SK-N-SH (cell line): ENCODE measurements at regions not wholly inside any gene's neighbourhood (a gene's known extent, or its start where the extent isn't known, plus 50 kb on each side); places are given as distances from the start of the nearest gene placed in this dataset.

Experiments used
- EP300 ChIP-seq, 2 experiments: IDR thresholded peaks; 2 replicates each; pipeline versions ENCODE4 v1.4.0 to v1.6.1; 2012; ENCODE audit warnings: borderline replicate concordance in 1 of 2, low read depth in 1 of 2, low read length in 1 of 2
- EZH2phosphoT487 ChIP-seq: fragments of 200-600 bp; sonication (generic); IDR thresholded peaks from 2 replicates; pipeline ENCODE4 v1.6.1; 2017; ENCODE audit warnings: low read depth, mixed run types, mild to moderate bottlenecking, antibody characterized with exemption, moderate library complexity, borderline replicate concordance
- FOXJ3 ChIP-seq: sonication (generic); formaldehyde crosslinking; IDR thresholded peaks from 2 replicates; pipeline ENCODE4 v1.5.1; 2020; ENCODE audit warnings: mild to moderate bottlenecking, missing genetic modification reagents
- JUND ChIP-seq: IDR thresholded peaks from 2 replicates; pipeline ENCODE4 v1.4.0; 2012
- POLR2AphosphoS5 ChIP-seq: IDR thresholded peaks from 2 replicates; pipeline ENCODE4 v1.6.1; 2012; ENCODE audit warnings: low read depth, low read length
- RAD21 ChIP-seq: IDR thresholded peaks from 2 replicates; pipeline ENCODE4 v1.6.1; 2012; ENCODE audit warnings: mild to moderate bottlenecking, low read length
- RXRA ChIP-seq: IDR thresholded peaks from 2 replicates; pipeline ENCODE4 v1.4.0; 2012; ENCODE audit warnings: low read depth, mild to moderate bottlenecking, borderline replicate concordance
- TAF1 ChIP-seq: IDR thresholded peaks from 2 replicates; pipeline ENCODE4 v1.6.1; 2012; ENCODE audit warnings: low read depth, mild to moderate bottlenecking, low read length, moderate library complexity, borderline replicate concordance
- TF ChIP-seq, protein P1 (sequence below): fragments of 200-600 bp; sonication (generic); IDR thresholded peaks from 2 replicates; pipeline ENCODE4 v1.6.1; 2017; ENCODE audit warnings: antibody characterized with exemption, mild to moderate bottlenecking, moderate library complexity
- TF ChIP-seq, protein P2 (sequence below): fragments of 150-350 bp; IDR thresholded peaks from 2 replicates; pipeline ENCODE4 v1.6.1; 2017; ENCODE audit warnings: antibody characterized with exemption, low read length, low read depth, borderline replicate concordance
- TF ChIP-seq, protein P3 (sequence below): IDR thresholded peaks from 2 replicates; pipeline ENCODE4 v1.4.0; 2012; ENCODE audit warnings: low read depth
- TF ChIP-seq, protein P4 (sequence below): IDR thresholded peaks from 2 replicates; pipeline ENCODE4 v1.6.1; 2012; ENCODE audit warnings: mild to moderate bottlenecking, low read depth, low read length, moderate library complexity
- TF ChIP-seq, protein P5 (sequence below): fragments of 150-350 bp; IDR thresholded peaks from 2 replicates; pipeline ENCODE4 v1.6.1; 2016; ENCODE audit warnings: mild to moderate bottlenecking, low read depth, low read length

DNA sequence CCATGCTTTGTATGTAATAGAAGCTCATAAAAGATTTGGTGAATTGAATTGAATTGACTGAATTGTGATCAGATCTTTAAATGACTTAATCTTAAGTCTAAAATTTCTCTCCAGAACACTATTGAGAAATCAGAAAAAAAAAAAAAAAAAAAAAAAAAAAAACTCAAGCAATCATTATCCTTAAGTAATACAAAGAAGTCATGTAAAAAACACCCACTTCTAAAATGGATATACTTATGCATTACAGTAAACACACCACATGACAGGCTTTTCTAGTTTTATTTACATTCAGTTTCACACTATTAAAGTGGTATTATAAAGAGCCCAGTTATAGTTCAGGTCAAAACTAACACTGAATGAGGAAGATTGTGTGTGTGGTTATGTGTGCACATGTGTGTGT is 84.9 kb upstream of the GLS start:
- TF ChIP-seq, protein P1, sequence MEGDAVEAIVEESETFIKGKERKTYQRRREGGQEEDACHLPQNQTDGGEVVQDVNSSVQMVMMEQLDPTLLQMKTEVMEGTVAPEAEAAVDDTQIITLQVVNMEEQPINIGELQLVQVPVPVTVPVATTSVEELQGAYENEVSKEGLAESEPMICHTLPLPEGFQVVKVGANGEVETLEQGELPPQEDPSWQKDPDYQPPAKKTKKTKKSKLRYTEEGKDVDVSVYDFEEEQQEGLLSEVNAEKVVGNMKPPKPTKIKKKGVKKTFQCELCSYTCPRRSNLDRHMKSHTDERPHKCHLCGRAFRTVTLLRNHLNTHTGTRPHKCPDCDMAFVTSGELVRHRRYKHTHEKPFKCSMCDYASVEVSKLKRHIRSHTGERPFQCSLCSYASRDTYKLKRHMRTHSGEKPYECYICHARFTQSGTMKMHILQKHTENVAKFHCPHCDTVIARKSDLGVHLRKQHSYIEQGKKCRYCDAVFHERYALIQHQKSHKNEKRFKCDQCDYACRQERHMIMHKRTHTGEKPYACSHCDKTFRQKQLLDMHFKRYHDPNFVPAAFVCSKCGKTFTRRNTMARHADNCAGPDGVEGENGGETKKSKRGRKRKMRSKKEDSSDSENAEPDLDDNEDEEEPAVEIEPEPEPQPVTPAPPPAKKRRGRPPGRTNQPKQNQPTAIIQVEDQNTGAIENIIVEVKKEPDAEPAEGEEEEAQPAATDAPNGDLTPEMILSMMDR: no peak
- TF ChIP-seq, protein P2, sequence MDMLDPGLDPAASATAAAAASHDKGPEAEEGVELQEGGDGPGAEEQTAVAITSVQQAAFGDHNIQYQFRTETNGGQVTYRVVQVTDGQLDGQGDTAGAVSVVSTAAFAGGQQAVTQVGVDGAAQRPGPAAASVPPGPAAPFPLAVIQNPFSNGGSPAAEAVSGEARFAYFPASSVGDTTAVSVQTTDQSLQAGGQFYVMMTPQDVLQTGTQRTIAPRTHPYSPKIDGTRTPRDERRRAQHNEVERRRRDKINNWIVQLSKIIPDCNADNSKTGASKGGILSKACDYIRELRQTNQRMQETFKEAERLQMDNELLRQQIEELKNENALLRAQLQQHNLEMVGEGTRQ: no peak
- TF ChIP-seq RAD21 (no peak), EZH2phosphoT487 (no peak), EP300 (IDR thresholded peaks at IDR 0.05; ENCODE audit: borderline replicate concordance in 1 of 2, low read depth in 1 of 2, low read length in 1 of 2) (no peak), TAF1 (no peak), RXRA (no peak), JUND (no peak), FOXJ3 (CRISPR knock-in tag) (no peak), POLR2AphosphoS5 (no peak)
- TF ChIP-seq, protein P3, sequence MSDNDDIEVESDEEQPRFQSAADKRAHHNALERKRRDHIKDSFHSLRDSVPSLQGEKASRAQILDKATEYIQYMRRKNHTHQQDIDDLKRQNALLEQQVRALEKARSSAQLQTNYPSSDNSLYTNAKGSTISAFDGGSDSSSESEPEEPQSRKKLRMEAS: no peak
- TF ChIP-seq, protein P4, sequence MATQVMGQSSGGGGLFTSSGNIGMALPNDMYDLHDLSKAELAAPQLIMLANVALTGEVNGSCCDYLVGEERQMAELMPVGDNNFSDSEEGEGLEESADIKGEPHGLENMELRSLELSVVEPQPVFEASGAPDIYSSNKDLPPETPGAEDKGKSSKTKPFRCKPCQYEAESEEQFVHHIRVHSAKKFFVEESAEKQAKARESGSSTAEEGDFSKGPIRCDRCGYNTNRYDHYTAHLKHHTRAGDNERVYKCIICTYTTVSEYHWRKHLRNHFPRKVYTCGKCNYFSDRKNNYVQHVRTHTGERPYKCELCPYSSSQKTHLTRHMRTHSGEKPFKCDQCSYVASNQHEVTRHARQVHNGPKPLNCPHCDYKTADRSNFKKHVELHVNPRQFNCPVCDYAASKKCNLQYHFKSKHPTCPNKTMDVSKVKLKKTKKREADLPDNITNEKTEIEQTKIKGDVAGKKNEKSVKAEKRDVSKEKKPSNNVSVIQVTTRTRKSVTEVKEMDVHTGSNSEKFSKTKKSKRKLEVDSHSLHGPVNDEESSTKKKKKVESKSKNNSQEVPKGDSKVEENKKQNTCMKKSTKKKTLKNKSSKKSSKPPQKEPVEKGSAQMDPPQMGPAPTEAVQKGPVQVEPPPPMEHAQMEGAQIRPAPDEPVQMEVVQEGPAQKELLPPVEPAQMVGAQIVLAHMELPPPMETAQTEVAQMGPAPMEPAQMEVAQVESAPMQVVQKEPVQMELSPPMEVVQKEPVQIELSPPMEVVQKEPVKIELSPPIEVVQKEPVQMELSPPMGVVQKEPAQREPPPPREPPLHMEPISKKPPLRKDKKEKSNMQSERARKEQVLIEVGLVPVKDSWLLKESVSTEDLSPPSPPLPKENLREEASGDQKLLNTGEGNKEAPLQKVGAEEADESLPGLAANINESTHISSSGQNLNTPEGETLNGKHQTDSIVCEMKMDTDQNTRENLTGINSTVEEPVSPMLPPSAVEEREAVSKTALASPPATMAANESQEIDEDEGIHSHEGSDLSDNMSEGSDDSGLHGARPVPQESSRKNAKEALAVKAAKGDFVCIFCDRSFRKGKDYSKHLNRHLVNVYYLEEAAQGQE: no peak
- TF ChIP-seq, protein P5, sequence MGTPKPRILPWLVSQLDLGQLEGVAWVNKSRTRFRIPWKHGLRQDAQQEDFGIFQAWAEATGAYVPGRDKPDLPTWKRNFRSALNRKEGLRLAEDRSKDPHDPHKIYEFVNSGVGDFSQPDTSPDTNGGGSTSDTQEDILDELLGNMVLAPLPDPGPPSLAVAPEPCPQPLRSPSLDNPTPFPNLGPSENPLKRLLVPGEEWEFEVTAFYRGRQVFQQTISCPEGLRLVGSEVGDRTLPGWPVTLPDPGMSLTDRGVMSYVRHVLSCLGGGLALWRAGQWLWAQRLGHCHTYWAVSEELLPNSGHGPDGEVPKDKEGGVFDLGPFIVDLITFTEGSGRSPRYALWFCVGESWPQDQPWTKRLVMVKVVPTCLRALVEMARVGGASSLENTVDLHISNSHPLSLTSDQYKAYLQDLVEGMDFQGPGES: no peak
